ENCODE measurements at regions not wholly inside any gene's neighbourhood (a gene's known extent, or its start where the extent isn't known, plus 50 kb on each side); places are given as distances from the start of the nearest gene placed in this dataset.

GRCh38 chr3:65201926-65202325 lies 514.1 kb upstream of the ADAMTS9 start:
- Histone ChIP-seq H3K36me3 (ENCODE audit: control insufficient read depth, insufficient read depth, low read length) (no peaks in the 10 kb centered on the region), H3K9me3 (ENCODE audit: control insufficient read depth, low read length) (no peaks in the 10 kb centered on the region), H3K9ac (no peak overlapping the region), H3K4me3 (ENCODE audit: low read depth, low read length) (no peak overlapping the region), H3K79me2 (no peaks in the 10 kb centered on the region), H3K27ac (no peak overlapping the region), H2AFZ (peak overlapping the region; percentile 6), H3K4me2 (ENCODE audit: low read length) (no peak overlapping the region), H3K4me1 (peaks cover 7% of the 10 kb centered on the region), H3K27me3 (ENCODE audit: control insufficient read depth, insufficient read depth, low read length) (no peaks in the 10 kb centered on the region)
- no peak for TF ChIP-seq CTCF (IDR thresholded peaks at IDR 0.05)

GRCh38 chr3:65200310-65200970 lies 512.6 kb upstream of the ADAMTS9 start:
- H3K9me3 ChIP-seq (ENCODE audit: control insufficient read depth, low read length), result no peaks in the 10 kb centered on the region
- H3K4me1 ChIP-seq, result peaks cover 7% of the 10 kb centered on the region
- TF ChIP-seq CTCF (IDR thresholded peaks at IDR 0.05), result no peak
- H3K9ac ChIP-seq, result no peak overlapping the region
- H3K4me2 ChIP-seq (ENCODE audit: low read length), result no peak overlapping the region
- H2AFZ ChIP-seq, result no peak overlapping the region
- no peaks in the 10 kb centered on the region for H3K79me2 ChIP-seq
- H3K27me3 ChIP-seq (ENCODE audit: control insufficient read depth, insufficient read depth, low read length), result no peaks in the 10 kb centered on the region
- H3K27ac ChIP-seq, result no peak overlapping the region
- no peak overlapping the region for H3K4me3 ChIP-seq (ENCODE audit: low read depth, low read length)
- no peaks in the 10 kb centered on the region for H3K36me3 ChIP-seq (ENCODE audit: control insufficient read depth, insufficient read depth, low read length)

- H3K79me2 ChIP-seq, result no peaks in the 10 kb centered on the region
- H3K4me1 ChIP-seq, result peaks cover under 1% of the 10 kb centered on the region
- H3K9me3 ChIP-seq (ENCODE audit: control insufficient read depth, low read length), result no peaks in the 10 kb centered on the region
- H2AFZ ChIP-seq, result no peak overlapping the region
- no peaks in the 10 kb centered on the region for H3K36me3 ChIP-seq (ENCODE audit: control insufficient read depth, insufficient read depth, low read length)
- TF ChIP-seq CTCF (IDR thresholded peaks at IDR 0.05), result no peak
- H3K4me2 ChIP-seq (ENCODE audit: low read length), result no peak overlapping the region
- H3K4me3 ChIP-seq (ENCODE audit: low read depth, low read length), result no peak overlapping the region
- H3K27ac ChIP-seq, result no peak overlapping the region
- no peak overlapping the region for H3K9ac ChIP-seq
- H3K27me3 ChIP-seq (ENCODE audit: control insufficient read depth, insufficient read depth, low read length), result no peaks in the 10 kb centered on the region
Observed at GRCh38 chr3:65196663-65197062, 508.9 kb upstream of the ADAMTS9 start.

GRCh38 chr3:65195211-65196006 lies 507.6 kb upstream of the ADAMTS9 start:
- Histone ChIP-seq H3K4me2 (ENCODE audit: low read length) (no peak overlapping the region), H3K4me3 (ENCODE audit: low read depth, low read length) (no peak overlapping the region), H3K27me3 (ENCODE audit: control insufficient read depth, insufficient read depth, low read length) (no peaks in the 10 kb centered on the region), H3K79me2 (no peaks in the 10 kb centered on the region), H3K4me1 (no peaks in the 10 kb centered on the region), H3K9ac (no peak overlapping the region), H2AFZ (no peak overlapping the region), H3K36me3 (ENCODE audit: control insufficient read depth, insufficient read depth, low read length) (no peaks in the 10 kb centered on the region), H3K27ac (no peak overlapping the region), H3K9me3 (ENCODE audit: control insufficient read depth, low read length) (no peaks in the 10 kb centered on the region)
- no peak for TF ChIP-seq CTCF (IDR thresholded peaks at IDR 0.05)

Measured in parathyroid adenoma (tissue), 2 donors.